Left forelimb (tissue), 1 donor: ENCODE measurements at regions not wholly inside any gene's neighbourhood (a gene's known extent, or its start where the extent isn't known, plus 50 kb on each side); places are given as distances from the start of the nearest gene placed in this dataset.
"Not testable (repeated sequence)": the region's sequence is repeated elsewhere in the genome, so short reads cannot be mapped to it uniquely, and the experiment has no call there.

ENCODE experiments used
- DNase-seq: peaks from one replicate; pipeline ENCODE4 v3.0.0-alpha.2; 2018; ENCODE audit warnings: low spot score

GRCh38 chr14:87815121-87815520, 177.9 kb downstream of the GALC start:
- no peak for DNase-seq

DNA sequence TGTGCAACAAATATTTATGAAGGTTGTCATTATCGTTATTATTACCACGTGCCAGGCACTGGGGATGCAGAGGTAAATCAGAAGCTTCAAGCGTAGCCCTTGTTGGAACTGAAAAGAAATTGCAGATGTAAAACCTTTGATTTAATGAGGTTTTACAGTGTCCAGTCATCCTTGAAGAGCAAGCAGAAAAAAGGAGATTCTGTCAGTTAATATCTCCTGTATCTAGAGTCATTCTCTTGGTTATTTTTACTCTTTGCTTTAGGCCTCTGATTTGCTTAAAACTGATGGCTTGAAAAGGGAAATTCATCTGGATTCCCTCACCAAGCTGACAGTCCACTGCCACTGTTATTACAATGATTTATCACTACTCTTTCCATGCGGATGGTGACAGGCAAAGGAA, 179.3 kb downstream of the GALC start:
- DNase-seq = no peak

- DNase-seq = no peak
These were observed 179.8 kb downstream of the GALC start for GRCh38 chr14:87813211-87813610.

GRCh38 chr14:87811246-87811645, 181.7 kb downstream of the GALC start:
- DNase-seq = no peak

- DNase-seq = no peak
These were observed 182.3 kb downstream of the GALC start for GRCh38 chr14:87810711-87811110.

DNA sequence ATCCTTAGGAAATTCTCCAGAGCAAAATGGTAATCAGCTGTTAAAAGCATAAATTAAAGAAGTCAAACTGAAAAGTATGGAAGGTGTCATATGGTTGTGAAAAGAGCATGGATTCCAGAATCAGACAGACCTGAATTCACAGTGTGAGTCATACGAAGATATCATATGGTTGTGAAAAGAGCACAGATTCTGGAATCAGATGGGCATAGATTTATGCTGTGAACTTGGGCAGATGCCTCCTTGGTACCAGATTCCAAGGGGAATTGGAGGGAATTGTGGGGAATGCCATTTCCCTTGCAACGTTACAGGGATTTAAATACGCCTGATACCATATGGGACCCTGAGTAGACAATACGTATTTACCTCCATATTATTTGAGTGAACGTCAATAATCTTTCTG, 183.7 kb downstream of the GALC start:
- DNase-seq = no peak

GRCh38 chr14:87805315-87805723, 187.7 kb downstream of the GALC start:
- no peak for DNase-seq

DNA sequence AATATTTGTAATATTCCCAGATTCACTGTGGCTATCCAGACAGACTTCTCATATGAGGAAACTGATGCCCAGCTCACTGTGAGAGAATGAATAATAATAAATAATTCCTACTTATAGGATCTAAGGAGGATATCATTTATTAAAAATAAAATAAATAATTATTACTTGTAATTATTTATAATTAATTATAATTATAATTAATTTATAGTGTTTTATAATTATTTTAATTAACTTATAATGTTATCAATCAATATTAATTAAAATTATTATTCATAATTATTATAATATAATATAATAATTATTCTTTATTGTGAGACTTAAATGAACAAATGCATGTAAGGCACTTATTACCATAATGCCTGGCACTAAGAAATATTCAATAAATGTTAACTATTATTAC, 192.8 kb downstream of the GALC start:
- no peak for DNase-seq

GRCh38 chr14:87799400-87799799, 193.6 kb downstream of the GALC start:
- DNase-seq = no peak

GRCh38 chr14:87797001-87797400, 196.0 kb downstream of the GALC start:
- DNase-seq = no peak

DNA sequence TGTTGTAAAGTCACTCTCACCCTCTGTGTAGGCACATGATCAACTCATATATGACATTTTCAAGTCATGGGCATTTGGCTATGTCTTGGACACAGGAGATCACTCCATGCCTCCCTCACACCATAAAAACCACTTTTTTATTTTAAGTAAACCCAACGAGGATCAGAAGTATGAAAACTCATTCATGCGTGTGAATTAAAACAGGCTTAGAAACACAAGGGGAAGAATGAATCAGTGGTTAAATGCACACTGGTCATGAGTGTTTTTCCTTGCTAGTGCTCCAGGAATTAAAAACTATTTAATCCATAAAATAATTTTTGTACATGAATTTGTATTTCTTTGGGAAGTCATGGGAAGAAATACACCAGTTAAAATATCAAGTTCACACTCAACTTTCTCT, 198.4 kb downstream of the GALC start:
- no peak for DNase-seq

GRCh38 chr14:87785897-87786296, 207.1 kb downstream of the GALC start:
- no peak for DNase-seq

GRCh38 chr14:87784386-87784785, 208.6 kb downstream of the GALC start:
- DNase-seq = no peak

GRCh38 chr14:87783071-87783470, 209.9 kb downstream of the GALC start:
- DNase-seq = no peak

GRCh38 chr14:87772854-87773253, 220.1 kb downstream of the GALC start:
- DNase-seq = no peak

- DNase-seq = no peak
These were observed 225.4 kb downstream of the GALC start for GRCh38 chr14:87767567-87767901.

DNA sequence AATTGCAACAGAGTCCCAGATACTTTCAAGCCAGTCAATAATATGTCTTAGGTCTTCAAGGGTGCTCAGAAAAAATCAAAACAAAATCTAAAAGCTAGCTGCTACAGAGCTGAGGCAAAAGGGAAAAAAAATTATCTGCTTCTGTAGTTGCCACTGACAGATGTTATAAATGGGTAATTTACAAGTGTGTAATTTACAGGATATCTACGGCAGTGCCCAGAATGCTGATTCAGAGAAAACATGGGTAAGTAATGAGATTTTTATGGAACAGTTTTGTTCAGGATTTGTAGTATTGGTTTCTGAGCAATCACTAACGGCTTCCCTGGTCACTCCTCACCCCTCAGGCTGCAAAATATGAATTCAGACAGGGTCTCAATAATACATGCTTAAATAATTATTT, 234.1 kb downstream of the GALC start:
- DNase-seq = no peak

GRCh38 chr14:87756661-87757060, 236.3 kb downstream of the GALC start:
- DNase-seq = no peak

- no peak for DNase-seq
These were observed 238.3 kb downstream of the GALC start for GRCh38 chr14:87754520-87755223.

- no peak for DNase-seq
These were observed 244.4 kb downstream of the GALC start for GRCh38 chr14:87748558-87748957.

GRCh38 chr14:87745507-87746118, 247.4 kb downstream of the GALC start:
- no peak for DNase-seq

DNA sequence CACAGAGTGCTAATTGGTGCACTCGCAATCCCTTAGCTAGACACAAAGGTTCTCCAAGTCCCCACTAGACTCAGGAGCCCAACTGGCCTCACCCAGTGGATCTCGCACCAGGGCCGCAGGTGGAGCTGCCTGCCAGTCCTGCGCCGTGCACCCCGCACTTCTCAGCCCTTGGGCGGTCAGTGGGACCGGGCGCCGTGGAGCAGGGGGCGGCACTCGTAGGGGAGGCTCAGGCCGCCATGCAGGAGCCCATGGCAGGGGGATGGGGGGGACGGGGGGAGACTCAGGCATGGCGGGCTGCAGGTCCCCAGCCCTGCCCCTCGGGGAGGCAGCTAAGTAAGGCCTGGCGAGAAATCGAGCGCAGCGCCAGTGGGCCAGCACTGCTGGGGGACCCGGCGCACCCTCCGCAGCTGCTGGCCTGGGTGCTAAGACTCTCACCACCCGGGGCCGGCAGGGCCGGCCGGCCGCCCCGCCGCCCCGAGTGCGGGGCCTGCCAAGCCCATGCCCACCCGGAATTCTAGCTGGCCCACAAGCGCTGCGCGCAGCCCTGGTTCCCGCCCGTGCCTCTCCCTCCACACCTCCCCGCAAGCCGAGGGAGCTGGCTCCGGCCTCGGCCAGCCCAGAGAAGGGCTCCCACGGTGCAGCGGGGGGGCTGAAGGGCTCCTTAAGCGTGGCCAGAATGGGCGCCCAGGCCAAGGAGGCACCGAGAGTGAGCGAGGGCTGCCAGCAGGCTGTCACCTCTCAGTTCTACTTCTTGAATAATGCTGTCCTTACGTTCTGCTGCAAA, 258.2 kb downstream of the GALC start:
- not testable (repeated sequence) for DNase-seq

- not testable (repeated sequence) for DNase-seq
These were observed 259.9 kb downstream of the GALC start for GRCh38 chr14:87733115-87733514.
